Stimulated activated CD8-positive, alpha-beta memory T cell treated with anti-CD3 and anti-CD28 coated beads, Interleukin-12 subunit alpha, Interleukin-12 subunit beta, amount 100 ng/mL, for 4 hours (primary cell): ENCODE measurements at regions not wholly inside any gene's neighbourhood (a gene's known extent, or its start where the extent isn't known, plus 50 kb on each side); places are given as distances from the start of the nearest gene placed in this dataset.
"Not testable (repeated sequence)": the region's sequence is repeated elsewhere in the genome, so short reads cannot be mapped to it uniquely, and the experiment has no call there.

ENCODE experiments used
- DNase-seq: peaks from one replicate; pipeline ENCODE4 v3.0.0-alpha.2; 2020; ENCODE audit warnings: low read depth

- no peak for DNase-seq
Observed at GRCh38 chr14:89697281-89698060, 257.1 kb downstream of the EFCAB11 start.

DNA sequence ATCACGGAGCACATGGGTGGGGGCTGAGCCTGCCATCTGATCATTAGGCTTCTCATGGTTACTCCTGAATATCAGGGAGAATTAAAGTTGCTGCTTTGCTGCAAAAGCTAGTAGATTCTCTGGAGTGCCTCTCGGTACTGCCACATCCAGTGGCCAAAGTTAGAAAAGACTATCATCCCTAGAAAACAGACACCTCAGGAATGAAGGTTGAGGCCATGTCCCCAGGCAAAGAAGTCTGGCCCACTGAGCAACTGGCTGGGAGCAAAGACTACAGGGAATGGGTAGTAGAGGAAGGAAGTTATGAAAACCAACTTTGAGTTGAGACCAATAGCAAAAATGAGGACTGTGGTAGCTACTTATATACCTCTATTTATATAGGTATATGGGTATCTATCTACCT lies 258.7 kb downstream of the EFCAB11 start:
- no peak for DNase-seq

GRCh38 chr14:89690139-89690538 lies 264.4 kb downstream of the EFCAB11 start:
- no peak for DNase-seq

DNA sequence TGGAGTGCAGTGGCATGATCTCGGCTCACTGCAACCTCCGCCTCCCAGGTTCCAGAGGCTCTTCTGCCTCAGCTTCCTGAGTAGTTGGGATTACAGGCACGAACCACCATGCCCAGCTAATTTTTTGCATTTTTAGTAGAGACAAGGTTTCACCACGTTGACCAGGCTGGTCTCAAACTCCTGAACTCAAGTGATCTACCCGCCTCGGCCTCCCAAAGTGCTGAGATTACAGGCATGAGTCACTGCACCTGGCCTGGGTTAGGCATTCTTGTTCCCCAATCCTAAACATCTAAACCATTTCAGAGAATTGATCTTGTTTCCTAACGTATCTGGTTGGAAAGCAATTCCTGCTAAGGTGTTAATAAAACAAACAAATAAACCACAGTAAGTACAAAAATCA lies 264.8 kb downstream of the EFCAB11 start:
- not testable (repeated sequence) for DNase-seq

DNA sequence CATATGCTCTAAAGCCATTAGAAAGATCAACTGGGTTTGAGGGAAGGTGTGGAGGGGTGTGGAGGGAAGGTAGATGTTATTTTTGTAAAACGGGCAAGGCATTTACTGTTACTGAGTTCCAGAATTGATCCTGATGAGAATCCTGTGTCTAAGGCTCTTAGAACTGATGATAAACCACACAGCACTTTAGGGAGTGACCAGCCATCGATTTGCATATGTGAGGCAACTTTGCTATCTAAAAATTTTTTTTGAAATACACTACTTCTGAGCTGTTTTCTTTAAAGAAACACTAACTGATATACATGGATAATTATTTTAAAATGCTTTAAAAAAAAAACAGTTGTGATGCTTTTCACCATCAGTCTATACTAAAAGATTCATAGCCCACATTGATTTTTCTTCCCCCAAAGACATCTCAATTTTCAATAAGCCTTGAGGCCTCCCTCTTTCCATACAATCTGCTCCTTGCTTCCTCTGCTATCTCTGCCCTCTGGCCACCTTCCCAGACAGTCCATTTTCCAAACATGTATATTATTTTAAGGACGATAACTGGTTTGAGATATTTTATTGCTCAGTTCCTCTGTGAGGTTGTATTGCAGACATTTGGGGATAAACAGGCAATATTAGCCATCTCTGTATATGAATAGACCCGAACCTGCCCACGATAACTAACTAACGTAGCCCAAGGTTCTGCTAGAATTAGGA lies 265.9 kb downstream of the EFCAB11 start:
- no peak for DNase-seq

GRCh38 chr14:89687129-89687528 lies 267.4 kb downstream of the EFCAB11 start:
- not testable (repeated sequence) for DNase-seq

GRCh38 chr14:89684139-89684538 lies 267.1 kb upstream of the FOXN3 start:
- no peak for DNase-seq

- DNase-seq, result peak; percentile 27
Observed at GRCh38 chr14:89681086-89682018, 264.3 kb upstream of the FOXN3 start.

DNA sequence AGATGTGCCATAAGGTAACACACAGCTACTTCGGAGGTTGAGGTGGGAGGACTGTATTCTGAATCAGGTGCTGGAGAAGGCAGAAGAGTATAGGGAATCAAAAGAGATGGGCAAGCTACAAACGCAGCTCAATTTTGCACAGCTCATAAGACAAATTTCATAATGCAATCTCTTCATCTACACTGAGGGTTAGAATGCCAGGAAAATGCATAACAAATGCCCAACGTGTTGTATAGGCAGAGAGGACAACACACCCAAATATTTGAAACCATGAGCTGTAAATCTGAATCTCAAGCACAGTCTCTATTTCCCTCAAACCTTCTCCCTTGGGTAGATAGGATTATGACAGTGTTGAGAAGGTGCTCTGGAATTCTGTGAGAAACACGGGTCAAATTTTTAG lies 263.1 kb upstream of the FOXN3 start:
- no peak for DNase-seq

DNA sequence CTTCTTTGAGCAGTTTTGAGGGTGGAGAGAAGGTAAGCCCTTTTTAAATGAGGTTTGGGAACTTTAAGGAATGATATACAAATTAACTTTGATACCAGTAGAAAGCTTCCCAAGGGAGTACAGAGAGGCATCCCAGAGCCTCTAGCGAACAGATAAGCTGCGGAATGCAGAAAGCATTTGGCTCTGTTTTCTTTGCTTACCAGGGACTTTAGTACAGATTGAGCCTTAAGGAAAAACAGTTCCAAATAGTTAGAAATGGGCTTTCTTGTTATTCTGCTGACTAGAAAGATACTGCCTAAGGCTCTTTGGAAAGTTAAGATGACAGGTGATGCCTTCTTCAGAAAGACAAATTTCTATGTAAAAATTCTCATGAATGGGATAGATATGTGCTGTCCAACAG lies 261.7 kb upstream of the FOXN3 start:
- DNase-seq, result no peak

DNA sequence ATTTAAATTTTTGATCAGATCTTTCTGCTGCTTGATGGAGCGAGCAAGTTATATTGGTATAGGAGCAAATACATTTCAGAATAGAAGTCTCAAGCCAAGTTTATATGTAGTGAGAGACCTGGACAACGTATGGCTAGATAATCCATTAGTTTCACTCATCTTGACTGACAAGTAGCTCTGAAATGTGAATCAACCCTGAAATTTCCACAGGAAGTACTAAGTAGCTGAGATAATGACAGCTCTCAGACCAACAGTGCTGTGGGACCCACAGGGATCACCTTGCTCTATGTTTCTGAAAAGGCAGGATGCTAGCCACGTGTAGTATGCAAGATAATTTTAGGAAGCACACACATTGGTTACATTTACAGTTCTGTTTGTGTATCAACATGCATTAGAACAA lies 258.6 kb upstream of the FOXN3 start:
- DNase-seq, result no peak

DNA sequence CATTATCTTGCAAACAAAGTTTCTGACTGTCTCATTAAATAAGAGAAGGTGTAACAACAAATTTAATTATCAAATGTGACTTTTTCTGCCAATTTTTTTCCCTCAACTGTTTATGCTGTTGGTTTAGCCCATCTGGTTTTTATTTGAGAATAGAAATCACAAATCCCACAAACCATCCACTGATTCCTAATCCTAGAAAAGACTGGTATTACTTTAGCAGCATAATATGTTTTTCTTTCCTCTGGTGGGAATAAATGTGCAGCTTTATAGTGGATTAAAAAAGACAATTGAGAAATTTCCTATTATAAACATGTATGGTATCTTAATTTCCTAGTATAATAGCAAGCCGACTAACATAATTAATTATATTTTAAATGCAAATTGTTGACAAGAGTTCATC lies 257.9 kb upstream of the FOXN3 start:
- no peak for DNase-seq

GRCh38 chr14:89674240-89674639 lies 257.2 kb upstream of the FOXN3 start:
- DNase-seq, result no peak

GRCh38 chr14:89673512-89674225 lies 256.6 kb upstream of the FOXN3 start:
- no peak for DNase-seq

DNA sequence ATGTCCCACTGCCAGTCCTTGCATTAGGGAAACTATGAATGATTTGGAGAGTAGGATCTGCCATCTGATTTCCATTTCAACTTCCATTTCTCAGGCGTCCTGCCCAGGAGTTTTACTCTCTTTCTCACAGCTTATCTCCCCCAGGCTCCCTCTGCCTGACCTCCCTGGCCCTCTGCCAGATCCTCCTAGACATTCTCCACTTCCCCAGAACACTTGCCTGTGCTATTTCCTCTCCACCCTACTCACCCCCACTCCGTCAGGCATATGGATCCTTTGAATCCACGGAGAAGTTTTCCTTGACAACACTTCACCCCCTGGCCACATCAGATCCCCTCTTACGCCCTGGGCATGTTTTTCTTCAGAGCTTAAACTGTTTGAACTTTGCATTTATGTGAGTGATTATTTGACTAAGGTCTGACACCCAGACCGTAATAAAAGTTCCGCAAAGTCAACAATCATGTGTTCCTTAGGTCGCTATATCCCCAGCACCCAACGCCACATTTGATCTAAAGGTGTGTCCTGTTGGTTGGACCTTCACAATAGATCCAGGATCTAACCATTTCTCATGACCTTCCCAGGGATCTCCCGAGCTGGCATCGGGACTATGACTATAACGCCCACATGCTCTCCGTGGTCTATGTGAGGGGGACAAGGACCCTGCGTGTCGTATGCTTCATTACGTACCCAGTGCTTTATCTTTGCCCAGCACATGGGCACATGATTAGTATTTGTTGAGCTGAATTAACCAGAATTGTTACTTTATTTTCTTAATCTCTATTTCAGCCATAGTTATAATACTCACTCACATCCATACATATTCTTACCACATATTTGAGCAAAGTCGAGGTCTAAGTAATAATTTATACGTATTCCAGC lies 255.8 kb upstream of the FOXN3 start:
- no peak for DNase-seq

DNA sequence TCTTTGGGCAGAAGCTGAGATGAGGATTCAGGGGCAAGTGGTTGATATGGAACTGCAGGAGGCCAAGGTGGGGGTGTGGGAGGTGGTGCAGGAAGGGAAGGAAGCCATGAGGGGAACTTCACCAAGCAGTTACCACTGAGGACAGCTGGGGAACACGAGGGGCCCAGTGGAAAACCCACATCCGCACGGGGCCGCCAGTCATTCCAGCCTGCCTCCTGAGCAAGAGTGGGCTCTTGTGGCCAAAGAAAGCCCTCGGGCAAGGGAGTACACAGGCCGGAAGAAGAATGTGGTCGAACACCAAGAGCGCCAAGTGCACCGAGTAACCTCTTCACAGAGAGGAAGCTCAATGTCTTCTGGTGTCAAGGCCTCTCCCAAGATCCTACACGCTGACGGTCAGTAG lies 252.2 kb upstream of the FOXN3 start:
- peak; percentile 5 for DNase-seq

GRCh38 chr14:89667983-89668382 lies 250.9 kb upstream of the FOXN3 start:
- no peak for DNase-seq

GRCh38 chr14:89665300-89666081 lies 248.5 kb upstream of the FOXN3 start:
- not testable (repeated sequence) for DNase-seq

DNA sequence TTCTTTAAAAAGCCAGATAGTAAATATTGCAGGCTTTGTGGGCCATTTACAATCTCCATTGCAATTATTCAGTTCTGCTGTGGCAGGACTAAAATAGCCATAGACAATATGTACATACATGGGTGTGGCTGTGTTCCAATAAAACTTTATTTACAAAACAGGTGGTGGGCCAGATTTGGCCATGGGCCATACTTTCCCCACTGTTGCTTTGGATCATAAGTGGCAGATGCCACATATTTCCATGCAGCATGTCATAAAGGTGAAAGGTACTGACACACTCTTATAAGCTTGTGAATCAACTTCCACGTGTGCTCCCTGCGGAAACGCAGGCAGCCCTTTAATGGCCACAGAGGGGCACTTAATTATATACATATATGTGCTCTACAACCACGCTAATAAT lies 244.4 kb upstream of the FOXN3 start:
- no peak for DNase-seq

DNA sequence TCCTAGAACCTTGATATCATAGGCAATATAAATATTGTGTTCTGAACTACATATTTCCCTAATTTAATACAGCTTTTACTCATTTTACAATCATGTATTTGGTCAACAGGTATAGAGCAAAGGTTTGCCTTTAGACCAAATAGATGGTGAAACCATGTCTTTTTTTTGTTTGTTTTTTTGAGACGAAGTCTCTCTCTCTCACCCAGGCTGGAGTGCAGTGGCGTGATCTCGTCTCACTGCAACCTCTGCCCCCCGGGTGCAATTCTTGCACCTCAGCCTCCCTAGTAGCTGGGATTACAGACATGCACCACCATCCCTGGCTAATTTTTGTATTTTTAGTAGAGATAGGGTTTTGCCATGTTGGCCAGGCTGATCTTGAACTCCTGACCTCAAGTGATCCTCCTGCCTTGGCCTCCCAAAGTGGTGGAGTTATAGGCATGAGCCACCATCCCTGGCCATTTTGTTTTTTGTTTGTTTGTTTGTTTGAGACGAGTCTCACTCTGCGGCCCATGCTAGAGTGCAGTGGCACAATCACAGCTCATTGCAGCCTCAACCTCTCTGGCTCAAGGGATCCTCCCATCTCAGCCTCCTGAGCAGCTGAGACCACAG lies 243.7 kb upstream of the FOXN3 start:
- not testable (repeated sequence) for DNase-seq
